Thoracic aorta (tissue), 2 donors: ENCODE measurements at regions not wholly inside any gene's neighbourhood (a gene's known extent, or its start where the extent isn't known, plus 50 kb on each side); places are given as distances from the start of the nearest gene placed in this dataset.

ENCODE experiments used
- ATAC-seq: fragments of 150-250 bp; one replicate; pipeline ENCODE4 v1.8.0; 2017; ENCODE audit warnings: low read depth; ENCODE audit not compliant: insufficient number of reproducible peaks, low FRiP score
- DNase-seq: peaks from one replicate; pipeline ENCODE4 v3.0.0-alpha.2; 2020; ENCODE audit warnings: low spot score
- H3K27ac ChIP-seq, 2 donors: fragments of 200-600 bp; sonication (generic); 1 replicate in 1 of 2; 2 replicates in 1 of 2; pipeline ENCODE4 v1.5.1; 2016; ENCODE audit warnings: mild to moderate bottlenecking in 2 of 2, moderate library complexity in 2 of 2
- H3K27me3 ChIP-seq: fragments of 200-600 bp; sonication (generic); replicated peaks from 2 replicates; pipeline ENCODE4 v1.6.0; 2016; ENCODE audit warnings: mild to moderate bottlenecking; ENCODE audit not compliant: insufficient read depth
- H3K36me3 ChIP-seq: fragments of 200-600 bp; sonication (generic); one replicate; pipeline ENCODE4 v1.5.1; 2016
- H3K4me1 ChIP-seq, 2 donors: fragments of 200-600 bp; sonication (generic); 1 replicate in 1 of 2; 2 replicates in 1 of 2; pipeline versions ENCODE4 v1.5.1 to v1.6.0; 2016; ENCODE audit warnings: low read depth in 2 of 2, mild to moderate bottlenecking in 1 of 2; ENCODE audit not compliant: control insufficient read depth in 1 of 2
- H3K4me3 ChIP-seq: fragments of 200-600 bp; sonication (generic); 2 replicates; pipeline ENCODE4 v1.5.1; 2016; ENCODE audit warnings: mild to moderate bottlenecking
- H3K9me3 ChIP-seq: fragments of 200-600 bp; sonication (generic); 2 replicates; pipeline ENCODE4 v1.5.1; 2016
- CTCF ChIP-seq: fragments of 200-600 bp; sonication (generic); IDR thresholded peaks from one replicate; pipeline ENCODE4 v1.5.1; 2019; ENCODE audit warnings: antibody characterized with exemption

GRCh38 chr2:222042666-222043065 is 256.1 kb downstream of the PAX3 start:
- H3K27me3 ChIP-seq = no peaks in the 10 kb centered on the region
- H3K9me3 ChIP-seq = no peaks in the 10 kb centered on the region
- ATAC-seq = no peak
- H3K4me3 ChIP-seq = no peak overlapping the region
- no peaks in the 10 kb centered on the region for H3K36me3 ChIP-seq
- TF ChIP-seq CTCF = no peak
- peaks cover 0 to 7% of the 10 kb centered on the region in 2 donors for H3K4me1 ChIP-seq
- no peak overlapping the region for H3K27ac ChIP-seq
- DNase-seq = no peak

- no peak for TF ChIP-seq CTCF
- Histone ChIP-seq H3K27me3 (no peaks in the 10 kb centered on the region), H3K27ac (no peak overlapping the region), H3K9me3 (no peaks in the 10 kb centered on the region), H3K4me1 (peaks cover 0 to 7% of the 10 kb centered on the region in 2 donors), H3K4me3 (no peak overlapping the region), H3K36me3 (no peaks in the 10 kb centered on the region)
- DNase-seq (no peak), ATAC-seq (no peak)
Measured at GRCh38 chr2:222040333-222040732, 258.5 kb downstream of the PAX3 start.

- Histone ChIP-seq H3K9me3 (no peaks in the 10 kb centered on the region), H3K27me3 (no peaks in the 10 kb centered on the region), H3K4me3 (no peak overlapping the region), H3K36me3 (no peaks in the 10 kb centered on the region), H3K27ac (no peak overlapping the region), H3K4me1 (peaks cover 0 to 7% of the 10 kb centered on the region in 2 donors)
- TF ChIP-seq CTCF = no peak
- ATAC-seq (no peak), DNase-seq (no peak)
Measured at GRCh38 chr2:222039821-222040220, 259.0 kb downstream of the PAX3 start.

GRCh38 chr2:222038067-222038802 is 260.6 kb downstream of the PAX3 start:
- Histone ChIP-seq H3K4me1 (no peaks in the 10 kb centered on the region), H3K4me3 (no peak overlapping the region), H3K9me3 (no peaks in the 10 kb centered on the region), H3K27me3 (no peaks in the 10 kb centered on the region), H3K27ac (no peak overlapping the region), H3K36me3 (no peaks in the 10 kb centered on the region)
- no peak for ATAC-seq
- no peak for TF ChIP-seq CTCF
- no peak for DNase-seq

- Histone ChIP-seq H3K4me3 (no peak overlapping the region), H3K27ac (no peak overlapping the region), H3K27me3 (no peaks in the 10 kb centered on the region), H3K9me3 (no peaks in the 10 kb centered on the region), H3K4me1 (no peaks in the 10 kb centered on the region), H3K36me3 (no peaks in the 10 kb centered on the region)
- no peak for TF ChIP-seq CTCF
- ATAC-seq = no peak
- DNase-seq = no peak
Measured at GRCh38 chr2:222037211-222037610, 261.6 kb downstream of the PAX3 start.
